ENCODE measurements at regions not wholly inside any gene's neighbourhood (a gene's known extent, or its start where the extent isn't known, plus 50 kb on each side); places are given as distances from the start of the nearest gene placed in this dataset.

GRCh38 chr12:58148976-58149375, 207.6 kb downstream of the ATP23 start:
- CTCF ChIA-PET: no interaction called here
- H3K27me3 ChIP-seq (ENCODE audit: control insufficient read depth, insufficient read depth, low read length): no peaks in the 10 kb centered on the region
- no peak for TF ChIP-seq CTCF (IDR thresholded peaks at IDR 0.05; ENCODE audit: low read depth, low read length)
- no peak overlapping the region for H3K27ac ChIP-seq (ENCODE audit: low read depth, low read length)
- no peak overlapping the region for H3K4me3 ChIP-seq (ENCODE audit: low read depth, low read length)
- DNase-seq (ENCODE audit: low read depth, low spot score): no peak
- no peaks in the 10 kb centered on the region for H3K9me3 ChIP-seq (ENCODE audit: control insufficient read depth, insufficient read depth, low read length)
- POLR2A ChIA-PET: no interaction called here

- no peak overlapping the region for H3K27ac ChIP-seq (ENCODE audit: low read depth, low read length)
- H3K9me3 ChIP-seq (ENCODE audit: control insufficient read depth, insufficient read depth, low read length): no peaks in the 10 kb centered on the region
- no peaks in the 10 kb centered on the region for H3K27me3 ChIP-seq (ENCODE audit: control insufficient read depth, insufficient read depth, low read length)
- ChIA-PET POLR2A (no interaction called here), CTCF (no interaction called here)
- DNase-seq (ENCODE audit: low read depth, low spot score): no peak
- H3K4me3 ChIP-seq (ENCODE audit: low read depth, low read length): no peak overlapping the region
- no peak for TF ChIP-seq CTCF (IDR thresholded peaks at IDR 0.05; ENCODE audit: low read depth, low read length)
Measured at GRCh38 chr12:58154359-58154758, 213.0 kb downstream of the ATP23 start.

GRCh38 chr12:58156697-58157096, 215.3 kb downstream of the ATP23 start:
- DNase-seq (ENCODE audit: low read depth, low spot score): no peak
- POLR2A ChIA-PET: no interaction called here
- TF ChIP-seq CTCF (IDR thresholded peaks at IDR 0.05; ENCODE audit: low read depth, low read length): no peak
- Histone ChIP-seq H3K27me3 (ENCODE audit: control insufficient read depth, insufficient read depth, low read length) (no peaks in the 10 kb centered on the region), H3K27ac (ENCODE audit: low read depth, low read length) (no peak overlapping the region), H3K9me3 (ENCODE audit: control insufficient read depth, insufficient read depth, low read length) (no peaks in the 10 kb centered on the region), H3K4me3 (ENCODE audit: low read depth, low read length) (no peak overlapping the region)
- CTCF ChIA-PET: interaction anchor here (0.9 kb wide), 1 partner anchor 19 kb away, joined by 3 read pairs; no protein-coding TSS in a partner anchor

GRCh38 chr12:58159941-58160340, 218.6 kb downstream of the ATP23 start:
- Histone ChIP-seq H3K27ac (ENCODE audit: low read depth, low read length) (no peak overlapping the region), H3K27me3 (ENCODE audit: control insufficient read depth, insufficient read depth, low read length) (peaks cover 2% of the 10 kb centered on the region), H3K4me3 (ENCODE audit: low read depth, low read length) (no peak overlapping the region), H3K9me3 (ENCODE audit: control insufficient read depth, insufficient read depth, low read length) (no peaks in the 10 kb centered on the region)
- POLR2A ChIA-PET: no interaction called here
- no peak for DNase-seq (ENCODE audit: low read depth, low spot score)
- CTCF ChIA-PET: no interaction called here
- TF ChIP-seq CTCF (IDR thresholded peaks at IDR 0.05; ENCODE audit: low read depth, low read length): no peak

GRCh38 chr12:58161773-58162172, 220.4 kb downstream of the ATP23 start:
- POLR2A ChIA-PET: no interaction called here
- Histone ChIP-seq H3K27ac (ENCODE audit: low read depth, low read length) (no peak overlapping the region), H3K27me3 (ENCODE audit: control insufficient read depth, insufficient read depth, low read length) (peaks cover 2% of the 10 kb centered on the region), H3K9me3 (ENCODE audit: control insufficient read depth, insufficient read depth, low read length) (no peaks in the 10 kb centered on the region), H3K4me3 (ENCODE audit: low read depth, low read length) (no peak overlapping the region)
- DNase-seq (ENCODE audit: low read depth, low spot score): no peak
- no peak for TF ChIP-seq CTCF (IDR thresholded peaks at IDR 0.05; ENCODE audit: low read depth, low read length)
- CTCF ChIA-PET: no interaction called here
